OCI-LY3 (cell line): ENCODE measurements at regions not wholly inside any gene's neighbourhood (a gene's known extent, or its start where the extent isn't known, plus 50 kb on each side); places are given as distances from the start of the nearest gene placed in this dataset.

ENCODE experiments used
- EZH2phosphoT487 ChIP-seq: fragments of 200-600 bp; shearing (Covaris generic); IDR thresholded peaks from 2 replicates; pipeline ENCODE4 v1.6.1; 2018; ENCODE audit warnings: antibody characterized with exemption, mixed run types, low read depth
- TF ChIP-seq, protein P1 (sequence below): fragments of 200-600, 300-600 bp; sonication (generic); IDR thresholded peaks from 2 replicates; pipeline ENCODE4 v1.5.1; 2014; ENCODE audit warnings: antibody characterized with exemption, low read length, low read depth

DNA sequence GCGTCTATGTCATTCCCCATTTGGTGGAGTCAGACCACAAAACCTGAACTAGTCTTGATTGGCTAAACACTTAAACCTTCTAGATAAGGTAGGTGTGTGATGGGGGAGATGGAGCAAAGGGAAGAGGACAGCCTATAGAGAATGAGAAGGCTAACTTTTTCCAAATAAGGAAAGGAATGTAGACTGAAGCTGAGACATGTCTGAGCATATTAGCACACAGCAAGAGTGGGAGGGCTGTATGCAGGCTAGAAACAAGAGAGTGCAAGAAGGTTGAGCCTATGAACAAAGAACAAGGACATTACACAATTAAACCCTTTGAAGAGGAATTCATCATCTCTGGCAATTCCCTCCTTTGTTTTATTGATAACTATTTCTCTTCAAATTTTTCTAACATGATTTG lies 89.2 kb upstream of the OLFM3 start:
- TF ChIP-seq, protein P1, sequence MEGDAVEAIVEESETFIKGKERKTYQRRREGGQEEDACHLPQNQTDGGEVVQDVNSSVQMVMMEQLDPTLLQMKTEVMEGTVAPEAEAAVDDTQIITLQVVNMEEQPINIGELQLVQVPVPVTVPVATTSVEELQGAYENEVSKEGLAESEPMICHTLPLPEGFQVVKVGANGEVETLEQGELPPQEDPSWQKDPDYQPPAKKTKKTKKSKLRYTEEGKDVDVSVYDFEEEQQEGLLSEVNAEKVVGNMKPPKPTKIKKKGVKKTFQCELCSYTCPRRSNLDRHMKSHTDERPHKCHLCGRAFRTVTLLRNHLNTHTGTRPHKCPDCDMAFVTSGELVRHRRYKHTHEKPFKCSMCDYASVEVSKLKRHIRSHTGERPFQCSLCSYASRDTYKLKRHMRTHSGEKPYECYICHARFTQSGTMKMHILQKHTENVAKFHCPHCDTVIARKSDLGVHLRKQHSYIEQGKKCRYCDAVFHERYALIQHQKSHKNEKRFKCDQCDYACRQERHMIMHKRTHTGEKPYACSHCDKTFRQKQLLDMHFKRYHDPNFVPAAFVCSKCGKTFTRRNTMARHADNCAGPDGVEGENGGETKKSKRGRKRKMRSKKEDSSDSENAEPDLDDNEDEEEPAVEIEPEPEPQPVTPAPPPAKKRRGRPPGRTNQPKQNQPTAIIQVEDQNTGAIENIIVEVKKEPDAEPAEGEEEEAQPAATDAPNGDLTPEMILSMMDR: no peak
- TF ChIP-seq EZH2phosphoT487: no peak
